DMS53 (cell line): ENCODE measurements at regions not wholly inside any gene's neighbourhood (a gene's known extent, or its start where the extent isn't known, plus 50 kb on each side); places are given as distances from the start of the nearest gene placed in this dataset.

Experiments
- DNase-seq: peaks from one replicate; lab custom pipeline; 2025; lab: John Stamatoyannopoulos, UW

DNA sequence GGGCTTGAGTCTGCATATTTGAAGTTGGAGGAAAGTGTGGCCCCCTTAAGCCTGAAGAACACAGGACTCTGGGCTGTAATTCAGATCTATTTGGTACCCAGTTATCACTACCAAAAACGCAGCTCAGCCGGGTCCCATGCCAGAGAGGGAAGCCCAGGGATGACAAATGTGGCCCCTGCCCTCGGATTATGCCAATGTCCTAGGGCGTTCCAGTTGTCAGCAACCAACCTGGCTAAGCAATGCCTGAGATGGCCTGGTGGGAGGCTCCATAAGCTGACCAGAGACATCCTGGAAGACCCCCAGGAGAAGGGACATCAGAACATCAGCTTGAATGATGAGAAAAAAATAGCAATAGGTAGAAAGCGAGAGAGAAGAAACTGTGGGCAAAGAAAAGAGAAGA, 79.6 kb upstream of the UQCRFS1 start:
- DNase-seq, result no peak

- no peak for DNase-seq
Observed at GRCh38 chr19:29293292-29293691, 80.3 kb upstream of the UQCRFS1 start.

GRCh38 chr19:29293736-29294342, 80.9 kb upstream of the UQCRFS1 start:
- DNase-seq, result no peak

GRCh38 chr19:29294343-29294811, 81.4 kb upstream of the UQCRFS1 start:
- no peak for DNase-seq

DNA sequence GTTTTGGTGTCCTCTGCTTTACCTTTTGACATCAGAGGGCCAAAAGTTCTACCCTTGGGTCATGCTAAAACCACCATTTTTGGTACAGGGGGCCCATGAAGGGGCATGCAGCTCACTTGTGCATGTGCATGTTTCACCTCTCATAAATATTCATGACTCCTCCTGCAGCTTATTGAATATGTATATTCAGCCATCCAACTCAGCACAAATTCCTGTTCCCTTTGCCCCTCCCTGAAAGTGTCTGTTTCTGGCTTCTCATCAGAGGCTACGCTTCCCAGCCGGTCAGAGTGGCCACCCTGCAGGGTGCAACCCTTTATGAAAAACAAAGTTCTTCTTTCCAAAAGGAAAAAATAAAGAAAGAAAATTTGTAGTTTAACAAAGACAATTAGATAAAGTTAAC, 82.3 kb upstream of the UQCRFS1 start:
- DNase-seq, result no peak

GRCh38 chr19:29297381-29297780, 84.4 kb upstream of the UQCRFS1 start:
- no peak for DNase-seq

DNA sequence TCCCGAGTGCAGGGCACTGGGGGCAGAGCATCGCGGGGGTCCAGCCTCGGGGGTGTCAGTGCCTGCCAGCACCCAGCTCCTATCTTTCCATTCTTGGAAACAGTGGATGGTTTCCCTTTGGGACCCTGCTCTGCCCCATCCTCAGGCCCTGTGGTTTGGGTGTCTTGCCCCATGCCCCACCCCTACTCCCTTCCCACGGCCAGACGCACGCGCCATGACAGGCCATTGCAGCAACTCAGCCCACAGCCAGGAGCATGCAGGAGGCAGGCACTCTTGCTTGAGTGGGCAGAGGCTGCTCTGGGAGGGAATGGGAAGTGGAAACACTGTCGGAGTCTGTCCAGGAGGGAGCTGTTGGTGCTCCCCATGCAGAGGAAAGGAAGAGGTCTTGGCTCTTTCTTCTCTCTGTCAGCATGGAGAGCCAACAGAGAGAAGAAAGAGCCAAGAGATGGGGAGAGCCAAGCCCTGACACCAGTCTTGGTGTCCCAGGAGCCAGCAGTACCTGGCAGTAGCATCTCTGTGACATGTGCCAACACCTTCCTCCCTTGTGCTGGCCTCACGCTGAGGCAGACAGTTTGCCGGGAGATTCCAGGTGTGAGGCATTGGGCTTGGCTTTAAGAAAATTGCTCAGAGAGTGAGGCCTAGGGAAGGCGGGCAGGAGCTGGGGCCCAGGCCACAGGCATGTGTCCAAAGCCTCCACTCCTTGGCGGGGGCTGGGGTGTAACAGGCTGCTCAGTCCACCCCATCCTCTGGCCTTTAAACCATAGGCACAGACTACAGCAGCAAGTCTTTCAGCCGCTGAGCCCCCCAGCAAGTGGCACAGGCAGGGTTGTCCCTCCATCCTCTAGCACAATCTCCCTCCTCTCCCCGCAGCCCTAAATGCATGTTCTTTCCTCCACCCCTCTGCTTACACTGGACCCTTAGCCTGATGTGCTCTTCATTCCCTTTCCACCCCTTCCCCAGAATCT, 86.7 kb upstream of the UQCRFS1 start:
- DNase-seq, result no peak

DNA sequence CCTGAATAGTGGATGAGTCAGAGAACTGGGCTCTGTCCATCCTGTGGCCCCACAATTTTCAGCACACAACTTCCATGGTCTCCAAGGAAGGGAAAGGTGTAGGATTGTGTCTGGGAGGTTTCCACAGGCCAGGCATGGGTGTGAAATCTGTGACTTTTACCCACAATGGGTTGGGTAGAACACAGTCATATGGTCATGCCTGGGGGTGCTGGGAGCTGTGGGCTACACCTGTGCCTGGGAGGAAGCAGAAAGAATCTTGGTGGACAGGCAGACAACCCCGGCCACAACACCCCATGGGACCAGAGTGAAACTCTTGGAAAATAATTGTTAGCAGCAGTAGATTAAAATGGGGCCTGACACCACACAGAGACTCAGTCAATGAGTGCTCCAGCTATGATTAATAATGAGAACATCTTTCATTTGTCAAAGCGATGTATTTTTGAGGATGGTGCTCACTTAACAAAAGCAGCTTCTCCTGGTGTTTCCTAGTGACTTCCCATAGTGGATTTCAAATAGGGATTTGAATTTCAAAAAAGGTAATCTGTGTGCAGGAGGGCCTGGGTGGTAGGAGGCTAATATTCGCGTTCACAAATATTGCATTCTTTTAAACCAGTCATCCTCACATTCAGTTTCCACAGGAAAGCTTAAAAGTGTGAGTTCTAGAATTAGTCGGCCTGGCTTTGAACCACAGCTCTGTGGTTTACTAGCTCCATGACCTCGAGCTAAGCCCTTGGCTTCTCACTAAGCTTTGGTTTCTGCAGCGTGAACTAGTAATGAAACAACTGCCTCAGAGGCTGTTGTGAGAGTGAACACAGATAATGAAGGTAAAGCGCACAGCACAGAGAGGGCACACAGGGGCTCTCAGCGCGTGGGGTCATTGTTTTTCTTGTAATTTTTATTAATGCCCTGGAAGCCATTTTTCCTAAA, 89.3 kb upstream of the UQCRFS1 start:
- no peak for DNase-seq

DNA sequence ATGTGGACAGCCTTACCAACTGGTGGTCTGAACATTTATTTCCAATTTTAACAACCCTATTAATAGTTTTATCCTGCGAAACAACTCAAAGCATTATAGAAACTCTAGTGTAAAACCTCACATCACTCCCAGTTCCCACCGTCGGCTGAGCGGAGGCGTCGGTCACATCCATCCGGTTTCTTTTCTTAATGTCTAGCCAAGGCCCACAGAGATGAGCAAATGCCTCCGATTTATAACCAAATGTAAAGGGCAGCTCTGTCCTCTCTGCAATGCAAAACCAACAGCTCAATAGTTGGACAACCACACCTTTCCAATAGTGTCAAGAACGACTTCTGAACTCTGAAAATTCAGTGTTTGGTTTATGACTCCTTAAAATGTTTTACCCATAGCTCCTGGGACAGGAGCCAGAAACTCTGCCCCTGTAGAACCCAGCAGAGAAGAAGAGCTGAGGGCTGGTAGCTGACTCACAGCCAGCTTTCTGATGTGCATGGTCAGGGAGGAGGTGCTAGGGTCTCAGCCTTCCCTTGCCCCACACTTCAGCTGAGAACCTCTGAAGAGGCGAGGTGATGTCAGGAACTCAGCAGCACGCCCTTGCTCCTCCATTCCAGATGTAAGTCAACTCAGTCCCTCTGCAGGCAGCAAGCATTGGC, 90.2 kb upstream of the UQCRFS1 start:
- DNase-seq, result no peak

DNA sequence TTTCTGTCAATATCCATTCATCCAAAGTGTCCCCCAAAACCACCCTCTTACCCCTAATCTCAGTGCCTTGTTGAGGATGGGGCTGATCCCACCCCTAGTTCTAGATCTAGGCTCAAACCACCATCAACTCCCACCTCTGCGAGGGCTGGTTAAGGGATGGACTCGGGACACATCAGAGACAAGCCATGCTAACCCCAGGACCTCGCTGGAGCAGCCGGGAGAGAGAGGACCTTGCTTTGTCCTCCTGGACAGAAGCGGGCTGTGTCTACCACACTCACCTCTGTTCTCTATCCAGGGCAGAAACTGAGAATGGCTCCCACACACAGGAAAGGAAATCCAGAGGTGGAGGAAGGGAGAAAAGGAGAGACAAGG, 90.8 kb upstream of the UQCRFS1 start:
- no peak for DNase-seq

DNA sequence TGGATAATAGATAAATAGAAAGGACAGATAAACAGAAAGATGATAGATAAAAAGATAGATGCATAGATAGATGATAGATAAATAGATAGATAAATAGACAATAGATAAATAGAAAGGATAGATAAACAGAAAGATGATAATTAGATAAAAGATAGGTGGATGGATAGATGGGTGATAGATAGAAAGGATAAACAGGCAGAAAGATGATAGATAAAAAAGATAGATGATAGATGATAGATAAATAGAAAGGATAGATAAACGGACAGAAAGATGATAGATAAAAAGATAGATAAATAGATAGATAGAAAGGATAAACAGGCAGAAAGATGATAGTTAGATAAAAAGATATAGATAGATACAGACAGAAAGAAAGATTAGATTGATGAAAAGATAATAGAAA, 92.3 kb upstream of the UQCRFS1 start:
- no peak for DNase-seq

DNA sequence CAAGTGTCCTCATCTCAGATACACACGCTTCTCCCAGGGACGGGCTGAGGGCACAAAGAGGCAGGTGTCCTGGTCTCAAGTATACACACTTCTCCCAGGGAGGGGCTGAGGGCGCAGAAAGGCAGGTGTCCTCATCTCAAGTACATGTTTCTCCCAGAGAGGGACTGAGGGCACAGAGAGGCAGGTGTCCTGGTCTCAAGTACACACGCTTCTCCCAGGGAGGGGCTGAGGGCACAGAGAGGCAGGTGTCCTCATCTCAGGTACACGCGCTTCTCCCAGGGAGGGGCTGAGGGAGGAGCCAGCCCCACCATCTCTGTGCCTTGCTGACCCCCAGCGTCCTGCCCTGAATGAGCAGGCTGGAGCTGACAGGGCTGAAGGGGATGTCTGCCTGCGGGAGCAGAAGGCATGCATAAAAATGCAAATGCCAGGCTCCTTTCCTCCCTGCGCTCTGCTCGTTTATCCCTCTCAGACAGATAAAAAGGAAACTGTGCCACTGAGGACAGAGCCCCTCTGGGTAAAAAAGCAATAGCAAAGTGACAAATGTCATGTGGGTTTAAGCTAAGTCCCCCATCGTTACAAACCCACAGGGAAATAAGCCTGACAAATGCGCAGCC, 96.1 kb upstream of the UQCRFS1 start:
- DNase-seq, result peak; percentile 49

DNA sequence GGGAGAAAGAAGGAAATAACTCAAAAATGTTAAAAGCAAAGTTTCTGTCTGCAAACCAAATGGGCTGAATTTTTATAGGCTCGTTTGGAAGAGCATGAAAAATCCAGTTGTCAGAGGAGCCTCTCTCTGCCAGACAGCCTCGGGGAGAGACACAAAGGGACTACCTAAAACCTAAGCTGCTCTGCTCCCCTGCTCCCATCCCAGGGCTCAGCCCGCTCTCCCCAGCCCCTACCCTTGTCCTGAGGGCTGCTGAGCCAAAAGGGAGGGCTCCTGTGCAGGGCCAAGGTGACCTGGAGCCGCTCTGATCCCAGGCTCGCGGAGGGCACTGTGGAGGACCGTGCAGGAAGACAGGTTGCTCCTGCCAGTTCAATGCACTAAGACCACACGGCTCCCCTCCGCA, 96.7 kb upstream of the UQCRFS1 start:
- no peak for DNase-seq

GRCh38 chr19:29311191-29311790, 98.3 kb upstream of the UQCRFS1 start:
- DNase-seq, result no peak

DNA sequence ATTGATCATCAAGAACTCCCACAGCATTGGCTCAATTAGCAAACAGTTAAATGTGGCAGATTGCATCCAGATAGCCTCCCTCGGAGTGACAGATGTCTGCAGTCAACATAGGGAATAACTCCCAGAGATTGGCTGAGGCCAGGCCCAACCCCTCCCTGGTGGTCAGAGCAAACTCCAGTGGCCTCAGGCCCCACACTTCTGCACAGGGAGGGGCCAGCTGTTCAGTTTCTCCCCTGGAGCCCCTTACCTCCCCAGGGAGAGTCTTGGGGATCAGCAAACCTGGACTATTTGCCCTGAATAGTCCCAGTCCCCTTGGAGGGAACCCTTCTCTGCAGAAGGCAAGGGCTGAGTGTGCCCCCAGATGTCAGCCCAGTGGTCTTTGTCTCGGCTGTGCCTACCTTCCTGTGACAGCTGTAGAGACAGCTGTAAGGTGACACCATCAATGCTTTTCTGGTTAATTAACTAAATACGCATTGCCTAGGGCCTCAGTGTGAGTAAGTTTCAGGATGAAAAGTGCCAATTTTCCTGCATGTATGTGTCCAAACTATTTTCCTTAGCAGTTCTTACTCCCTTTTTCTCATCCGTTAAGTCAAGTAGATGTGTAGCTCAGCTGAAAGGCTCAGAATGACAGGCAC, 102.7 kb upstream of the UQCRFS1 start:
- no peak for DNase-seq

GRCh38 chr19:29318581-29318980, 105.6 kb upstream of the UQCRFS1 start:
- no peak for DNase-seq

DNA sequence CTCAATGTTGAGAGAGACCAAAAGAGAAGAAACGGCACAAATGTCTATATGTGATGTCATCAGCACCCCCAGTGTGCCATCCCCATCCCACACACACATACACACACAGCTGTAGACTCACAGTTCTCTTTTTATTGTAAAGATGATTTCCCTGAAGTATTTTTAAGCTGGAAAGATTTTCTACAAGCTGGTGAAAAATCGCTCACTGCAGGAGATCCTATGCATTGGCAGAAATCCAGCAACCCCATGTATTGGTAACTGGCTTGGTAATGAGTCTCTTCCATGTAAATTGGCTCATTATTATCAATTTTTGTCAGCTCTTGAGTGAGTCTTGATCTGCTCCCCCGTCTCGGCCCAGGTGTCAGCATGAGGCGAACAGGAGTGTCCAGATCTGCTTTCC, 107.1 kb upstream of the UQCRFS1 start:
- no peak for DNase-seq

- no peak for DNase-seq
Observed at GRCh38 chr19:29320618-29321017, 107.7 kb upstream of the UQCRFS1 start.

DNA sequence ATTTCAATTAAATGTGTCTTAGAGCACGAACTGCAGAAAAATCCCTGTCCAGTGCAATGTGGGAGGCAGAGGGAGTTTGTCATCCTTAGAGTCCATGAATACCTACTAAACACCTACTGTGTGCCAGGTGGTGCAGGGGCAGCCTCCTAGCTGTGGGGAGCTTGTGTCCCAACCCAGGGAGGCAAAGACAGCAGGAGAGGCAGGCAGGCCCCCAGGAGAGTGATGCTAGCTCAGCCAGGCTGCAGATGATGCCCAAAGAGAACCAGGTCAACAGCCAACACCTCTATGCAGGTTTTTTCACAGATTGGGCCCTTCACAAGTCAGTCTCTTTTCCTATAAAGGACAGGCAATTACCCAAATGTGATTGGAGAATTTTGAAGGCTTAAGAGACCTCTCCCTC, 108.2 kb upstream of the UQCRFS1 start:
- DNase-seq, result no peak

GRCh38 chr19:29323021-29323430, 110.1 kb upstream of the UQCRFS1 start:
- no peak for DNase-seq
